Gastroesophageal sphincter (tissue), 4 donors: ENCODE measurements at regions not wholly inside any gene's neighbourhood (a gene's known extent, or its start where the extent isn't known, plus 50 kb on each side); places are given as distances from the start of the nearest gene placed in this dataset.

ENCODE experiments used
- ATAC-seq: fragments of 150-250 bp; one replicate; pipeline ENCODE4 v1.9.1; 2016; ENCODE audit warnings: mild to moderate bottlenecking, moderate library complexity
- H3K27ac ChIP-seq, 4 donors: fragments of 200-600 bp; sonication (generic) in 3 of 4; 1 replicate in 3 of 4; 2 replicates in 1 of 4; pipeline ENCODE4 v1.5.1; 2016 to 2019
- H3K27me3 ChIP-seq: fragments of 200-600 bp; sonication (generic); one replicate; pipeline ENCODE4 v1.5.1; 2019
- H3K36me3 ChIP-seq, 2 donors: fragments of 200-600 bp; sonication (generic); one replicate each; pipeline ENCODE4 v1.5.1; 2019; ENCODE audit warnings: control low read depth in 1 of 2
- H3K4me1 ChIP-seq, 3 donors: fragments of 200-600 bp; sonication (generic); 1 replicate in 2 of 3; 2 replicates in 1 of 3; pipeline ENCODE4 v1.5.1; 2016 to 2019; ENCODE audit warnings: control low read depth in 2 of 3
- H3K4me3 ChIP-seq, 2 donors: fragments of 200-600 bp; sonication (generic); one replicate each; pipeline ENCODE4 v1.5.1; 2019; ENCODE audit warnings: mild to moderate bottlenecking in 1 of 2, moderate library complexity in 1 of 2
- H3K9me3 ChIP-seq, 3 donors: fragments of 200-600 bp; sonication (generic); one replicate each; pipeline ENCODE4 v1.5.1; 2017 to 2019; ENCODE audit warnings: control low read depth in 2 of 3
- CTCF ChIP-seq, 4 experiments: fragments of 200-600 bp in 2 of 4; fragments of 450-650 bp in 2 of 4; sonication (generic) in 1 of 4; IDR thresholded peaks; one replicate each; pipeline ENCODE4 v1.5.1; 2017 to 2019; ENCODE audit warnings: antibody characterized with exemption in 4 of 4, mild to moderate bottlenecking in 2 of 4, moderate library complexity in 2 of 4
- EP300 ChIP-seq: sonication (generic); formaldehyde crosslinking; IDR thresholded peaks from one replicate; pipeline ENCODE4 v1.6.1; 2017; ENCODE audit warnings: antibody characterized with exemption, mild to moderate bottlenecking
- POLR2A ChIP-seq, 2 donors: fragments of 450-650 bp; IDR thresholded peaks; one replicate each; pipeline ENCODE4 v1.6.1; 2017; ENCODE audit warnings: antibody characterized with exemption in 2 of 2, mild to moderate bottlenecking in 2 of 2, moderate library complexity in 1 of 2
- POLR2AphosphoS5 ChIP-seq: sonication (generic); formaldehyde crosslinking; IDR thresholded peaks from one replicate; pipeline ENCODE4 v1.6.1; 2017; ENCODE audit warnings: antibody characterized with exemption
- WGBS, 2 donors: methylation state at CpG; one replicate each; pipeline ENCODE4 v1.1.5; 2018; ENCODE audit warnings: low coverage in 1 of 2; 5-methylcytosine and 5-hydroxymethylcytosine counted together

- Histone ChIP-seq H3K36me3 (no peaks in the 10 kb centered on the region), H3K27me3 (no peaks in the 10 kb centered on the region), H3K4me3 (no peak overlapping the region), H3K4me1 (no peaks in the 10 kb centered on the region), H3K9me3 (no peaks in the 10 kb centered on the region), H3K27ac (no peak overlapping the region)
- 80% methylated on average over 3 of the region's 11 CpGs; no CpG with 5 or more reads in 1 of the 2 donors for WGBS, 2 donors
- TF ChIP-seq EP300, result no peak
- TF ChIP-seq POLR2A (IDR thresholded peaks at IDR 0.05), result no peak
- no peak for TF ChIP-seq CTCF (IDR thresholded peaks at IDR 0.05)
- TF ChIP-seq POLR2AphosphoS5, result no peak
- ATAC-seq, result no peak
Observed at GRCh38 chr9:38281917-38282316, 110.6 kb upstream of the ALDH1B1 start.

- TF ChIP-seq POLR2AphosphoS5, result no peak
- no peak for TF ChIP-seq POLR2A (IDR thresholded peaks at IDR 0.05)
- no peak for TF ChIP-seq EP300
- no peak for TF ChIP-seq CTCF (IDR thresholded peaks at IDR 0.05)
- Histone ChIP-seq H3K4me3 (no peak overlapping the region), H3K36me3 (no peaks in the 10 kb centered on the region), H3K27ac (no peak overlapping the region), H3K4me1 (no peaks in the 10 kb centered on the region), H3K9me3 (no peaks in the 10 kb centered on the region), H3K27me3 (no peaks in the 10 kb centered on the region)
- ATAC-seq, result no peak
- 75 to 80% methylated on average over 3 to 4 of the region's 4 CpGs for WGBS, 2 donors
Observed at GRCh38 chr9:38281196-38281595, 111.3 kb upstream of the ALDH1B1 start.

GRCh38 chr9:38280251-38280800 lies 112.2 kb upstream of the ALDH1B1 start:
- ATAC-seq, result peak; percentile 12
- WGBS, 2 donors, result 57 to 100% methylated on average over 1 to 4 of the region's 6 CpGs

DNA sequence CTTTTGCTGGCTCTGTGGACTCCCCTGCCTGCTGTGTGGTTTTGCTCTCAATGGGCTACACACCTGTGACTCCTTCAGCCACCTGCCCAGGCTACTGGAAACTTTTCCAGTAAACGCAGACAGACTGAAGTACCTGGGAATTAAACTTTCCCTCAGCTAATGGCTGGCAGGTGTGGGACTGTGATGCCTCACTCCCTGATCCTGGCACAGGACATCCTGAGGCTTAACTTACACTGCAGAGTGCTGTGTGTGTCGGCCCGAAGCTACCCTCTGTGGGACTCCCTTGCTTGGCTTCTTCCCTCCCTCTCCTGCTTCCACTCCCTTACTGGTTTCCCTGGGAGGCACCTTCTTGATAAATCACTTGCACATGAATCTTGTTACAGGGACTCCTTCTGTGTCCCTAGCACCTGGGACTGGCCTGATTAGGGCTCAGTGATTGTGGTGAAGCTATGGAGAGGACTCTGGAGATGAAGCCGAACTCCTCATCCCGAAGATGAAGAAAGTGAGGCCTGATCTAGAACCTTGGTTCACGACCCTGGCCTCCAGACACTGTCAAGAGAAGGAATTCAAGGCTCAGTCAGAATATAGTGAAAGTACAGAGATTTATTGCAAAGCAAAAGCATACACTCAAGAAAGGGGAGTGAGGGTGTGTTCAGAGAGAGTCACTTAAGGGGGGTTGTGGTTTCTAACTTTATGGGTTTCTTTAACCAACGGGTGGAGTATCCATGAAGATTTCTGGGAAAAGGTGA lies 113.4 kb upstream of the ALDH1B1 start:
- Histone ChIP-seq H3K9me3 (no peaks in the 10 kb centered on the region), H3K4me1 (no peaks in the 10 kb centered on the region), H3K27me3 (no peaks in the 10 kb centered on the region), H3K27ac (no peak overlapping the region), H3K4me3 (no peak overlapping the region), H3K36me3 (no peaks in the 10 kb centered on the region)
- TF ChIP-seq CTCF (IDR thresholded peaks at IDR 0.05), result no peak
- no peak for TF ChIP-seq POLR2AphosphoS5
- TF ChIP-seq POLR2A (IDR thresholded peaks at IDR 0.05), result no peak
- no peak for TF ChIP-seq EP300
- WGBS, 2 donors, result 67 to 95% methylated on average over 2 to 4 of the region's 7 CpGs
- ATAC-seq, result no peak

More at GRCh38 chr9:38280251-38280800, 112.2 kb upstream of the ALDH1B1 start:
- no peaks in the 10 kb centered on the region for H3K9me3 ChIP-seq
- no peaks in the 10 kb centered on the region for H3K27me3 ChIP-seq
- H3K36me3 ChIP-seq, result no peaks in the 10 kb centered on the region
- no peak overlapping the region for H3K27ac ChIP-seq
- H3K4me3 ChIP-seq, result no peak overlapping the region
- TF ChIP-seq CTCF (IDR thresholded peaks at IDR 0.05) (no peak), POLR2AphosphoS5 (no peak), EP300 (no peak)
- no peaks in the 10 kb centered on the region for H3K4me1 ChIP-seq

- no peak for ATAC-seq
Observed at GRCh38 chr9:38278457-38278856, 114.0 kb upstream of the ALDH1B1 start.

More at GRCh38 chr9:38278457-38278856, 114.0 kb upstream of the ALDH1B1 start:
- H3K36me3 ChIP-seq, result no peaks in the 10 kb centered on the region
- H3K4me1 ChIP-seq, result no peaks in the 10 kb centered on the region
- H3K4me3 ChIP-seq, result no peak overlapping the region
- H3K27ac ChIP-seq, result no peak overlapping the region
- H3K9me3 ChIP-seq, result no peaks in the 10 kb centered on the region
- no peak for TF ChIP-seq POLR2AphosphoS5
- no peak for TF ChIP-seq CTCF (IDR thresholded peaks at IDR 0.05)
- no peak for TF ChIP-seq EP300
- TF ChIP-seq POLR2A (IDR thresholded peaks at IDR 0.05), result no peak
- H3K27me3 ChIP-seq, result no peaks in the 10 kb centered on the region
- WGBS, 2 donors, result 46 to 100% methylated on average over 1 to 3 of the region's 4 CpGs
